Astrocyte of the cerebellum (primary cell): ENCODE measurements at regions not wholly inside any gene's neighbourhood (a gene's known extent, or its start where the extent isn't known, plus 50 kb on each side); places are given as distances from the start of the nearest gene placed in this dataset.

ENCODE experiments used
- DNase-seq: peaks from one replicate; pipeline ENCODE4 v3.0.0-alpha.2; 2011; ENCODE audit warnings: low read depth
- H3K4me3 ChIP-seq: 2 replicates; pipeline ENCODE4 v1.5.1; 2011; ENCODE audit warnings: mild to moderate bottlenecking, low read depth, low read length, moderate library complexity
- in situ Hi-C: cut with HindIII; loops from 2 replicates; pipeline ENCODE4 v1.10.0; 2017; ENCODE audit warnings: low sequenced_read_pairs
- TF ChIP-seq, protein P1 (sequence below): IDR thresholded peaks from 2 replicates; pipeline ENCODE4 v1.5.1; 2012; ENCODE audit warnings: low read length, low read depth, moderate library complexity, mild to moderate bottlenecking; ENCODE audit errors: missing control alignments

DNA sequence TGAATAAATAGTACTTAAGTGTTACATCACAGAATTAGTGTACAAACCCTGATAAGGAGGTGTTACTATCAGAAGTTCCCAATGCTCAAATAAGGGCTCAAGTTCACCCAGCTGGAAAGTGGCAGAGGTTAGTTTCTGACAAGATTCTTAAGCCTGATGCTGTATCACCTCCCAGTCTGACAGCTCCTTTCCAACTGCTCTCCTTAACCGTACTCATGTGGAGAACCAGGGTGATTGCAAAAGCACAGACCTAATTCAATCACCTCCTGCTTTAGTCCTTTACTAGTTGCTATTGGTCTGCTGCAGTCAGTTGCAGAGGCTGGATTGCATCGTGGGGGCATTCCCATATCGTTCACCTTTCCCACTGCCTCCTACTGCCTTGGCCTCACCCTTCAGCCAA is 100.4 kb upstream of the ZNF618 start:
- in situ Hi-C loops = no loop called here

DNA sequence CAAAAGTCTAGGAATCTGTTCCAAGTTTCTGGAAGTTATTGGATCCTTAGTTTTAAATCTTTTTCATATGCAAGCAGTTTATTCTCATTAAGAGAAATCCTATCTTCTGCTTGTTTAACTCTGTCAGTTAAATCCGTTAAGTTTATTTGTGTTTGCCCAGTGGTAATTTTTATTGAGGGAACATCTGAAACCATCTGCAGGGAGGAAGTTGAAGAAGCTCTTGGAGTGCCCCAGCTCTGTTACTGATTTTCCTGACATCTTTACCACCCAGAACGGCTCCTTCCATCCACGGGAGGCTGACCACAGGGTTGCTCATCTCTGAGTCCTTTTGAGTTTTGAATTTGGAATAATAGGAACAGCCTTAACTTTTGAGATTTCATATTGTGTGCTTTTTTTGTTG is 99.9 kb upstream of the ZNF618 start:
- no peak overlapping the region for H3K4me3 ChIP-seq
- in situ Hi-C loops = no loop called here
- TF ChIP-seq, protein P1, sequence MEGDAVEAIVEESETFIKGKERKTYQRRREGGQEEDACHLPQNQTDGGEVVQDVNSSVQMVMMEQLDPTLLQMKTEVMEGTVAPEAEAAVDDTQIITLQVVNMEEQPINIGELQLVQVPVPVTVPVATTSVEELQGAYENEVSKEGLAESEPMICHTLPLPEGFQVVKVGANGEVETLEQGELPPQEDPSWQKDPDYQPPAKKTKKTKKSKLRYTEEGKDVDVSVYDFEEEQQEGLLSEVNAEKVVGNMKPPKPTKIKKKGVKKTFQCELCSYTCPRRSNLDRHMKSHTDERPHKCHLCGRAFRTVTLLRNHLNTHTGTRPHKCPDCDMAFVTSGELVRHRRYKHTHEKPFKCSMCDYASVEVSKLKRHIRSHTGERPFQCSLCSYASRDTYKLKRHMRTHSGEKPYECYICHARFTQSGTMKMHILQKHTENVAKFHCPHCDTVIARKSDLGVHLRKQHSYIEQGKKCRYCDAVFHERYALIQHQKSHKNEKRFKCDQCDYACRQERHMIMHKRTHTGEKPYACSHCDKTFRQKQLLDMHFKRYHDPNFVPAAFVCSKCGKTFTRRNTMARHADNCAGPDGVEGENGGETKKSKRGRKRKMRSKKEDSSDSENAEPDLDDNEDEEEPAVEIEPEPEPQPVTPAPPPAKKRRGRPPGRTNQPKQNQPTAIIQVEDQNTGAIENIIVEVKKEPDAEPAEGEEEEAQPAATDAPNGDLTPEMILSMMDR = no peak
- no peak for DNase-seq

More for the DNA sequence above, 100.4 kb upstream of the ZNF618 start:
- TF ChIP-seq, protein P1 = no peak
- no peak overlapping the region for H3K4me3 ChIP-seq
- DNase-seq = no peak

DNA sequence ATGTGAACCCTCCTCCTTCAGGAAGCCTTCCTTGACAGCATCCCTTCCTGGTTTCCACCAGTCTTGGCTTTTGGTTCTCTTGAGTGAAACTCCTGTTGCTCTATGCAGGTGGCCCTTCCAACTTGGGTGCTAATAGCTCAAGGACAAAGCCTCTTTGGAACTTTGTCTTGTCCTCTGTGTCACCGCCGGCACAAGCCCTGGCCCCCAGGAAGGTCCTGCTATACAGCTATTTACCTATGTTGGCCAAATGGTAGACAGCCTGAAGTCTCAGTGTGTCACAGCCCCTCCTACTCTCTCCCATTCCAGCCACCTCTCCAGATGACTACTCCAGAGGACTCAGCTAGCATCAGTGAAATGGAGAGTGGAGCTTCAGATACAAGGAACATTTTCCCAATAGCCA is 94.7 kb upstream of the ZNF618 start:
- DNase-seq = no peak
- TF ChIP-seq, protein P1 = no peak
- in situ Hi-C loops = no loop called here
- H3K4me3 ChIP-seq = no peak overlapping the region

DNA sequence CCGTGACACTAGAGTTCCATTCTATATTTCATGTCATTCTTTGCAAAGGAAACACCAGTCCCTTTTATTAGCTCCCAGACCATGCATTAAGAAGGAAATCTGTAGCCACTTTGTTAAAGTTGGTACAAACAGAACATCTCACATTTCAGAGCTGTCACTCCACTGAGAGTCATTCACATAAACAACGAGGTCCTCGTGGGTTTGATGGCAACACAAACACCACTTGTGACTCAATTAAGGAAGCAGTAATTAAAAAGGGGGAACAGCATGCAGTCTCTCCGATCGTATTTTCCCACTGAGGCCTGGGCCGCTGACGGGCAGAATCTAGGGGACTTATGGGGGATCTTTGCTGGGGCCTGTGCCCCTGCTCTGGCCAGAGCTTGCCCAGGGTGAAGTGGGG is 94.2 kb upstream of the ZNF618 start:
- no peak overlapping the region for H3K4me3 ChIP-seq

DNA sequence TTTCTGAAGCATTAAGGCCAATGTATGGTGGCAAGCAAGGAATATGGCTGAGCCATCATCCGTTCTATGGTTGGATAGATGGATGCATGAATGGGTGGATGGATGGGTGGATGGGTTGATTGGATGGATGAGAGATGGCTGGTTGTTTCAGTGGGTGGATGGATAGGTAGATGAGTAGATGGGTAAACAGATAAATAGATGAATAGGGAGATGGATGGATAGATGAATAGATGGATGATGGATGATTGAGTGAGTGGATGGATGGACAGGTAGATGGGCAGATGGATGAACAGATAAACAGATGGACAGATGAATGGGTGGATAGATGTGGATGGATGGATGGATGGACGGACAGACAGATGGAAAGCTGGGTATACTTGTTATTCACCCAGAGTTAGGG is 92.6 kb upstream of the ZNF618 start:
- in situ Hi-C loops = no loop called here
- H3K4me3 ChIP-seq = no peak overlapping the region
- DNase-seq = no peak
- TF ChIP-seq, protein P1 = no peak

More for the DNA sequence above, 94.2 kb upstream of the ZNF618 start:
- in situ Hi-C loops = no loop called here
- TF ChIP-seq, protein P1 = no peak
- no peak for DNase-seq

DNA sequence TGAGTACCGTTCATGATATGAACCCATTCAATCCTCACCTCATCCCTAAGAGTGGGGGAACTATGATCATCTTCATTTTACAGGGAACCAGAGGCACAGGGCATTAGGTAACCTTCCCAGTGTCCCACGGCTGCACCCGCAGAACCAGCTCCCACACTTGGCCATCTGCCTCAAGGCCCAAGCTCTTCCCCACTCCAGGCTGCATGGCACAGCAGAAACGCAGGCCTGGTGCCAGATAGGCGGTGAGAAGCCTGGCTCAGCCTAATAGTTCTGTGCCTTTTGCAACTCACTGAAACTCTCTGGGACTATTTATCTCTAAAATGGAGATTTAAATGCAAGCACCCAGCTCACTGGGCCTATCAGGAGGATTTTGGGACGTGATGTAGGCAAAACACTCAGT is 90.8 kb upstream of the ZNF618 start:
- TF ChIP-seq, protein P1 = no peak
- no peak for DNase-seq

DNA sequence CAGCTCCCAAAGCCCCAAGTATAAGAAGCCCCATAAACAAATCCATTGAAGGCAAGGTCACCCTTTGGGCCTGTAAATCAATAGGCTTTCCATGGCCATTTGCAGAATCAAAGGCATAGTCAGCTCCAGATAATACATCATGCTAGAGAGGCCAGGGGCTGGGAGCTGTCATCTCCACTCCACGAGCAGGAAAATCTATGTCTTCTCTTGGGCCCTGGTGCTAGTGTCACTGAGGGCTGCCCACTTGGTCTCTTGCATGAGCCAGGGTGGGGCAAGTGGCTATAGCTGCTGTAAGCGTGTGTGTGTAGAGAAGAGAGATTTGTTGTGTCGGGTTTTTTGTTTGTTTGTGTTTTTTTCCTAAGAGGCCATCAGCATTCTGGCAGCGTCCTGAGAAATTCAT is 90.0 kb upstream of the ZNF618 start:
- H3K4me3 ChIP-seq = no peak overlapping the region
- DNase-seq = no peak
- in situ Hi-C loops = no loop called here
- TF ChIP-seq, protein P1 = no peak

More for the DNA sequence above, 90.8 kb upstream of the ZNF618 start:
- in situ Hi-C loops = no loop called here
- no peak overlapping the region for H3K4me3 ChIP-seq
